ENCODE measurements at regions not wholly inside any gene's neighbourhood (a gene's known extent, or its start where the extent isn't known, plus 50 kb on each side); places are given as distances from the start of the nearest gene placed in this dataset.

DNA sequence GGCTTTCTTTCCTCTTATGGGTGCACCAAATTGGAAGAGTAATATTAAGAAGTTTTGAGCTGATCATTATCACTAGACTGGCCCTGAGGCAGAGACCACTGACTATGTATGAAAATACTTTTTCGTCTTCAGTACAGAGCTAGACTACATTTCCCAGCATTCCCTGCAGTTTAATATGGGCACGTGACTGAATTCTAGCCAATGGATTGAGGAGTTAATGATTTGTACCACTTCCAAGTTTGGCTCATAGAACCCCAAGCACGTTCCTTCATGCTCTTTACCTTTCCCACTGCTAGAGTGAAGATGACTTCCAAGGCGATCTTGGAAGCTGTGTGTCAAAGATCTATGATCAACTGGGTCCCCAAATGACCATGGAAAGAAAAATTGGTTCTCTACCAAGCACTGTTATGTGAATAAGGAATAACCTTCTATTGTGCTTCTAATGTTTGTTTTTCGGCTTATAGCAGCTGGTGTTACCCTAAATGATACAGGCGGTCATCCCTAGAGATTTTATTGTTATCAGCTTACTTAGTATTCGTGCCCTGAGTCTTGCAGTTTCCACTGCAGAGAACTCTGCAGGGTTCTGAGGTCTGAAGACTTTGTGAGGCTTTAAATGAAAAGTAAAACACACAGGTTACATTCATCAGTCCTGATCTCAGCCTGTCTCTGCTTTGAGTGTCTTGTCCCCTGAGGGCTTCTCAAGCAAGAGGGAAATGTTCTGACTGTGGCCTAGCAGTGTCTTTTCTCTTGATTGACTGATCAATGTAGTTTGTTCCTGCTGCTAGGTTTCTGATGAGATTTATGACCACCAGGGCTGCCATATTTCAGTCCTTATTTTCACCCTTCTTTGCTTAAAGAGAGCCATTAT, 486.8 kb downstream of the PDCD6IP start:
- Histone ChIP-seq H3K4me3 (replicated peaks; ENCODE audit: low read depth, low read length) (no peak overlapping the region), H3K27me3 (replicated peaks; ENCODE audit: control insufficient read depth, insufficient read depth, low read length) (no peaks in the 10 kb centered on the region), H3K36me3 (ENCODE audit: control insufficient read depth, insufficient read depth, low read length) (no peaks in the 10 kb centered on the region)
- no peak for DNase-seq (ENCODE audit: extremely low read depth, insufficient read length)
- TF ChIP-seq, protein P1, sequence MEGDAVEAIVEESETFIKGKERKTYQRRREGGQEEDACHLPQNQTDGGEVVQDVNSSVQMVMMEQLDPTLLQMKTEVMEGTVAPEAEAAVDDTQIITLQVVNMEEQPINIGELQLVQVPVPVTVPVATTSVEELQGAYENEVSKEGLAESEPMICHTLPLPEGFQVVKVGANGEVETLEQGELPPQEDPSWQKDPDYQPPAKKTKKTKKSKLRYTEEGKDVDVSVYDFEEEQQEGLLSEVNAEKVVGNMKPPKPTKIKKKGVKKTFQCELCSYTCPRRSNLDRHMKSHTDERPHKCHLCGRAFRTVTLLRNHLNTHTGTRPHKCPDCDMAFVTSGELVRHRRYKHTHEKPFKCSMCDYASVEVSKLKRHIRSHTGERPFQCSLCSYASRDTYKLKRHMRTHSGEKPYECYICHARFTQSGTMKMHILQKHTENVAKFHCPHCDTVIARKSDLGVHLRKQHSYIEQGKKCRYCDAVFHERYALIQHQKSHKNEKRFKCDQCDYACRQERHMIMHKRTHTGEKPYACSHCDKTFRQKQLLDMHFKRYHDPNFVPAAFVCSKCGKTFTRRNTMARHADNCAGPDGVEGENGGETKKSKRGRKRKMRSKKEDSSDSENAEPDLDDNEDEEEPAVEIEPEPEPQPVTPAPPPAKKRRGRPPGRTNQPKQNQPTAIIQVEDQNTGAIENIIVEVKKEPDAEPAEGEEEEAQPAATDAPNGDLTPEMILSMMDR (IDR thresholded peaks at IDR 0.05; ENCODE audit: insufficient read depth, low read length, poor library complexity, severe bottlenecking), result no peak

DNA sequence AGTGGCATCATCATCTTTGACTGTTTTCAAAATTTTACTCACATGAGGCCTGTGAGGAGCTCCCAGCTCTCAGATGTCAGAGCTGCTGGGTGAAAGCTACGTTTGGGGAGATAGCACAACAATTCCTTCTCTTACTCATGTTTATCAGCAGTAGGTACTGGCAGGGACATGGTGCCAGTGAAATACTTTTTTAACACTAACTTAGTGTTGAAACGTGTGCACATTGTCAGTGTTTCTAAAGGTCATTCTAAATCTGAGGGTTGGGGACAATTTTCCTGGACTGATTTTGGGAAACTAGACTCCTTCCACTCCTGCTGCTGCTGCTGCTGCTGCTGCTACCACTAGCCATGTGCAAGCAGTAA, 487.4 kb downstream of the PDCD6IP start:
- Histone ChIP-seq H3K27me3 (replicated peaks; ENCODE audit: control insufficient read depth, insufficient read depth, low read length) (no peaks in the 10 kb centered on the region), H3K36me3 (ENCODE audit: control insufficient read depth, insufficient read depth, low read length) (no peaks in the 10 kb centered on the region), H3K4me3 (replicated peaks; ENCODE audit: low read depth, low read length) (no peak overlapping the region)
- TF ChIP-seq, protein P1 (IDR thresholded peaks at IDR 0.05; ENCODE audit: insufficient read depth, low read length, poor library complexity, severe bottlenecking), result no peak
- DNase-seq (ENCODE audit: extremely low read depth, insufficient read length), result no peak

DNA sequence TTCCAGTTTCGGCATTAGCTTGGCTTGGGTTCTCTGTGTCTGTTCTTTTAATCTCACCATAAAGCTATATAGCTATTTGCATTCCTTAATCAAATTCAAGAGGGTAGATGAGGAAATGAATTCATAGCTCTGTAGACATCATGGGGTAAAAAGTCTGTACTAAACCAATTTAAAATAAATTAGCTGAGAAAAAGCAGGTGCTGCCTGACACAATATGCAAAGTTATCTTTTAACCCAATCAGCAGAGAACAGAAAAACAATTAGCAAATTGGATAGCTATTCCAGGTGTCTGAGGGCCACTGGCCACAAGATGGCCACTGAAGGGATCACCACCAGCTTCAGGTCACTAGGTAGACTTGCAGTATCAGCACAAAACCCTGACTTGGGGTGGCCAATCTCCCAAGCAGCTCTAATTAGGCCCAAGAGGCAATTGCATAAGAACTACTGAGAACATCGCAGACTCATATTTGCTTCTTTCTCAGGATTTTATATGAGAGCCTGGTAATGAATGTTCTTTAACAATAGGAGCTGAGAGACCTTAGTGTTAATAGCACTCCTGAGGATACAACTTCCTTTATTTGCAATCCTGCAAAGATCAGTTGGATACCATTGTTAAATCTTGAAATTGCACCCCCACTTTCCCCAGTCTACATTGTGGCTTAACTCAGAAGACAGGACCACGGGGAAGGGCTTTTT, 494.3 kb downstream of the PDCD6IP start:
- H3K4me3 ChIP-seq (replicated peaks; ENCODE audit: low read depth, low read length), result no peak overlapping the region
- TF ChIP-seq, protein P1 (IDR thresholded peaks at IDR 0.05; ENCODE audit: insufficient read depth, low read length, poor library complexity, severe bottlenecking), result no peak
- DNase-seq (ENCODE audit: extremely low read depth, insufficient read length), result no peak
- no peaks in the 10 kb centered on the region for H3K36me3 ChIP-seq (ENCODE audit: control insufficient read depth, insufficient read depth, low read length)
- H3K27me3 ChIP-seq (replicated peaks; ENCODE audit: control insufficient read depth, insufficient read depth, low read length), result no peaks in the 10 kb centered on the region

DNA sequence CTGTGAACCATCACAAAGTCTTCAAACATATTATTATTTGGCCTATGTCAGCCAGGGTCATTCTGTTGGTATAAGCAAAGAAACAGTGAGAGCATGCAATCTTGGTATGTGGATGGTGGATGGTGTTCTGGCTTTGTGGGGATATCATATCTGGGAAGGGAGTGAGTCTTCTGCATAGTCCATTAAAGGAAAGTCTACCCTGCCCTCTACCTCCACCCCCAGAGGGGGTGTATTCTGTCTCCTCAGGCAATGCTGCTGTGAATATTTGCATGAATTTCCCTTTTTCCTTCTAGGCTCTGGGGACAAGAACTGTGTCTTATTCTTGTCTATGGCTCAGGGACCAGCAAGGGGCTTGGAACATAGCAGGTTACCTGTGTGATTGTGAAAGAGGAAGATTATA, 495.8 kb downstream of the PDCD6IP start:
- no peak overlapping the region for H3K4me3 ChIP-seq (replicated peaks; ENCODE audit: low read depth, low read length)
- no peaks in the 10 kb centered on the region for H3K36me3 ChIP-seq (ENCODE audit: control insufficient read depth, insufficient read depth, low read length)
- TF ChIP-seq, protein P1 (IDR thresholded peaks at IDR 0.05; ENCODE audit: insufficient read depth, low read length, poor library complexity, severe bottlenecking), result no peak
- H3K27me3 ChIP-seq (replicated peaks; ENCODE audit: control insufficient read depth, insufficient read depth, low read length), result no peaks in the 10 kb centered on the region
- no peak for DNase-seq (ENCODE audit: extremely low read depth, insufficient read length)

DNA sequence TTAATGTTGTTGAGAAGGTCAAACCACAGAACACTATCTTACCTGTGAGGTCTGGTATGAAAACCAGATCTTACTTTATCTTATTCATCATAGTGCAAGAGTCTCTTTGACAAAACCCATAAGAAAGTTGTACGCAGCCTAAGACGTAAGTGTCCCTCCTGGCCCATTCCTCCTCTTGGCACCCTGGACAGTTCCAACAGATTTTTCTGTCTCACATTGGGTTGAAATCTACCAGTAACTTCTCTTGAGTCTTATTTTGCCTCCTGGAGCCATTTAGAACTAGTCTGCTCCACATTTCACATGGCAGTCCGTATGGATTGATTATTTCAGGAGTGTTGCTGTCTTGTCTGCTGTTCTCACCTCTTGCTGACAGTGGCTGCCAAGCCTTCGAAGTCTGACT, 498.4 kb downstream of the PDCD6IP start:
- Histone ChIP-seq H3K4me3 (replicated peaks; ENCODE audit: low read depth, low read length) (no peak overlapping the region), H3K36me3 (ENCODE audit: control insufficient read depth, insufficient read depth, low read length) (no peaks in the 10 kb centered on the region), H3K27me3 (replicated peaks; ENCODE audit: control insufficient read depth, insufficient read depth, low read length) (no peaks in the 10 kb centered on the region)
- no peak for DNase-seq (ENCODE audit: extremely low read depth, insufficient read length)
- TF ChIP-seq, protein P1 (IDR thresholded peaks at IDR 0.05; ENCODE audit: insufficient read depth, low read length, poor library complexity, severe bottlenecking), result no peak

Measured in GM06990 (cell line).